ENCODE measurements at regions not wholly inside any gene's neighbourhood (a gene's known extent, or its start where the extent isn't known, plus 50 kb on each side); places are given as distances from the start of the nearest gene placed in this dataset.

- no peak for DNase-seq (ENCODE audit: low read depth)
- TF ChIP-seq CTCF (IDR thresholded peaks at IDR 0.05; ENCODE audit: insufficient read depth, low read depth, low read length, missing control alignments), result no peak
- no peak overlapping the region for H3K4me3 ChIP-seq (ENCODE audit: low read depth, low read length)
Measured at GRCh38 chr9:12923468-12924009, 148.7 kb downstream of the LURAP1L start.

GRCh38 chr9:12930906-12931305 lies 156.1 kb downstream of the LURAP1L start:
- TF ChIP-seq CTCF (IDR thresholded peaks at IDR 0.05; ENCODE audit: insufficient read depth, low read depth, low read length, missing control alignments), result no peak
- H3K4me3 ChIP-seq (ENCODE audit: low read depth, low read length), result no peak overlapping the region
- no peak for DNase-seq (ENCODE audit: low read depth)

GRCh38 chr9:12933957-12934356 lies 159.1 kb downstream of the LURAP1L start:
- H3K4me3 ChIP-seq (ENCODE audit: low read depth, low read length), result no peak overlapping the region
- no peak for DNase-seq (ENCODE audit: low read depth)
- no peak for TF ChIP-seq CTCF (IDR thresholded peaks at IDR 0.05; ENCODE audit: insufficient read depth, low read depth, low read length, missing control alignments)

- H3K4me3 ChIP-seq (ENCODE audit: low read depth, low read length), result no peak overlapping the region
- no peak for TF ChIP-seq CTCF (IDR thresholded peaks at IDR 0.05; ENCODE audit: insufficient read depth, low read depth, low read length, missing control alignments)
- DNase-seq (ENCODE audit: low read depth), result no peak
Measured at GRCh38 chr9:12934545-12935272, 159.9 kb downstream of the LURAP1L start.

- DNase-seq (ENCODE audit: low read depth), result no peak
- H3K4me3 ChIP-seq (ENCODE audit: low read depth, low read length), result no peak overlapping the region
- no peak for TF ChIP-seq CTCF (IDR thresholded peaks at IDR 0.05; ENCODE audit: insufficient read depth, low read depth, low read length, missing control alignments)
Measured at GRCh38 chr9:12935714-12936113, 160.9 kb downstream of the LURAP1L start.

- H3K4me3 ChIP-seq (ENCODE audit: low read depth, low read length), result no peak overlapping the region
- DNase-seq (ENCODE audit: low read depth), result no peak
- no peak for TF ChIP-seq CTCF (IDR thresholded peaks at IDR 0.05; ENCODE audit: insufficient read depth, low read depth, low read length, missing control alignments)
Measured at GRCh38 chr9:12954441-12954840, 179.6 kb downstream of the LURAP1L start.

Measured in GM12865 (cell line).